ENCODE measurements at regions not wholly inside any gene's neighbourhood (a gene's known extent, or its start where the extent isn't known, plus 50 kb on each side); places are given as distances from the start of the nearest gene placed in this dataset.

DNA sequence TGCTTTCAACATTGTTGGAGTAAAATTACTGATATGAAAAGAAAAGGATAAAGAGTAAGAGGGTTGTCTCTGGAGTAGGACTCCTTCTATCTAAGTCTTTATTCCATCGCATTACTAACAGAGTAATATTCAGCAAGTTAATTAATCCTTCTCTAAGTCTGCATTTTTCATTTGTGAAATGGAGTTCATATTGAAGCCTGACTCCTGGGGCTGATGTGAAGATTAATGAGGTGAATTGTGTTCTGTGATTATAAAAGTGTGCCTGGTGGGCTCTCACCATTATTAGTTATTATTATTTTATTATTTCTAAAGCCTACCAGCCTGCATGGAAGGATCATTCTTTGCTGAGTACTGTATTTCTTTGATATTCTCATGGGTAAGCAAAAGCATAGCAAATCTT lies 1096.7 kb downstream of the KCNT2 start:
- H3K27me3 Mint-ChIP-seq (ENCODE audit: insufficient read depth), result no peaks in the 10 kb centered on the region
- no peak overlapping the region for H3K4me3 Mint-ChIP-seq
- TF ChIP-seq, protein P1, sequence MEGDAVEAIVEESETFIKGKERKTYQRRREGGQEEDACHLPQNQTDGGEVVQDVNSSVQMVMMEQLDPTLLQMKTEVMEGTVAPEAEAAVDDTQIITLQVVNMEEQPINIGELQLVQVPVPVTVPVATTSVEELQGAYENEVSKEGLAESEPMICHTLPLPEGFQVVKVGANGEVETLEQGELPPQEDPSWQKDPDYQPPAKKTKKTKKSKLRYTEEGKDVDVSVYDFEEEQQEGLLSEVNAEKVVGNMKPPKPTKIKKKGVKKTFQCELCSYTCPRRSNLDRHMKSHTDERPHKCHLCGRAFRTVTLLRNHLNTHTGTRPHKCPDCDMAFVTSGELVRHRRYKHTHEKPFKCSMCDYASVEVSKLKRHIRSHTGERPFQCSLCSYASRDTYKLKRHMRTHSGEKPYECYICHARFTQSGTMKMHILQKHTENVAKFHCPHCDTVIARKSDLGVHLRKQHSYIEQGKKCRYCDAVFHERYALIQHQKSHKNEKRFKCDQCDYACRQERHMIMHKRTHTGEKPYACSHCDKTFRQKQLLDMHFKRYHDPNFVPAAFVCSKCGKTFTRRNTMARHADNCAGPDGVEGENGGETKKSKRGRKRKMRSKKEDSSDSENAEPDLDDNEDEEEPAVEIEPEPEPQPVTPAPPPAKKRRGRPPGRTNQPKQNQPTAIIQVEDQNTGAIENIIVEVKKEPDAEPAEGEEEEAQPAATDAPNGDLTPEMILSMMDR (IDR thresholded peaks at IDR 0.05), result no peak
- H3K27ac Mint-ChIP-seq, result no peak overlapping the region
- no peak for DNase-seq
- 0 out of 2 replicates have a peak, but pooled peaks cover 8% of the 10 kb centered on the region for H3K36me3 Mint-ChIP-seq (ENCODE audit: low read depth)
- H3K4me1 Mint-ChIP-seq (ENCODE audit: low read depth), result peaks cover 10% of the 10 kb centered on the region
- H3K9me3 Mint-ChIP-seq, result no peaks in the 10 kb centered on the region

- Mint-ChIP-seq H3K9me3 (no peaks in the 10 kb centered on the region), H3K36me3 (ENCODE audit: low read depth) (no peaks in the 10 kb centered on the region), H3K4me1 (ENCODE audit: low read depth) (no peaks in the 10 kb centered on the region), H3K27me3 (ENCODE audit: insufficient read depth) (no peaks in the 10 kb centered on the region), H3K27ac (no peak overlapping the region), H3K4me3 (no peak overlapping the region)
- TF ChIP-seq, protein P1 (IDR thresholded peaks at IDR 0.05), result no peak
- DNase-seq, result no peak
Observed at GRCh38 chr1:195501118-195501517, 1107.1 kb downstream of the KCNT2 start.

- no peak overlapping the region for H3K4me3 Mint-ChIP-seq
- no peaks in the 10 kb centered on the region for H3K4me1 Mint-ChIP-seq (ENCODE audit: low read depth)
Observed at GRCh38 chr1:195495720-195496635, 1112.3 kb downstream of the KCNT2 start.

GRCh38 chr1:195482137-195482536 lies 1126.1 kb downstream of the KCNT2 start:
- no peak overlapping the region for H3K27ac Mint-ChIP-seq
- H3K4me3 Mint-ChIP-seq, result no peak overlapping the region
- no peaks in the 10 kb centered on the region for H3K4me1 Mint-ChIP-seq (ENCODE audit: low read depth)
- no peaks in the 10 kb centered on the region for H3K27me3 Mint-ChIP-seq (ENCODE audit: insufficient read depth)
- TF ChIP-seq, protein P1 (IDR thresholded peaks at IDR 0.05), result no peak
- no peaks in the 10 kb centered on the region for H3K9me3 Mint-ChIP-seq
- DNase-seq, result no peak
- H3K36me3 Mint-ChIP-seq (ENCODE audit: low read depth), result no peaks in the 10 kb centered on the region

More at GRCh38 chr1:195495720-195496635, 1112.3 kb downstream of the KCNT2 start:
- no peak for DNase-seq
- Mint-ChIP-seq H3K27ac (no peak overlapping the region), H3K9me3 (no peaks in the 10 kb centered on the region), H3K27me3 (ENCODE audit: insufficient read depth) (no peaks in the 10 kb centered on the region), H3K36me3 (ENCODE audit: low read depth) (no peaks in the 10 kb centered on the region; the same call in 1 of the 2 replicates)
- TF ChIP-seq, protein P1 (IDR thresholded peaks at IDR 0.05), result no peak

DNA sequence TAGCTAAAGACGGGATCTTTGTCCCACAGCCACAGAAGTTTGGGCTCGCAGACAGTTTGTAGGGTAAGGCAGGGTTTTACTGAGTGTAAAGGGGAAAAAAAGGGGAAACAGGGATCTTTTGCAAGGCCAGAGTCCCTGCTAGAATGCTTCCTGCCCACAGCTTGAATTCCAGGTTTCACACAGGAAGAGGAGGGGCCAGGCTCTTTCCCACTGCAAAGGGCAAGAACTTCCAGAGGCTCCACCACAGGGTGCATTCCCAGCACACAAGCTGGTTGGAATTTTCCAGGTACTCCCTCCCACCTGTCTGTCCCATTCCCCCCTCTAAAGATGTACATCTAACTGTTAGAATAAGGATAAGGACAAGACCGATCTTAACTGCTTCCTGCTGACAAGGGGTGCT lies 1126.9 kb downstream of the KCNT2 start:
- Mint-ChIP-seq H3K27ac (no peak overlapping the region), H3K4me1 (ENCODE audit: low read depth) (no peaks in the 10 kb centered on the region), H3K4me3 (no peak overlapping the region), H3K9me3 (no peaks in the 10 kb centered on the region), H3K36me3 (ENCODE audit: low read depth) (no peaks in the 10 kb centered on the region), H3K27me3 (ENCODE audit: insufficient read depth) (no peaks in the 10 kb centered on the region)
- DNase-seq, result no peak
- TF ChIP-seq, protein P1 (IDR thresholded peaks at IDR 0.05), result no peak
